HG03196 (cell line): ENCODE measurements at regions not wholly inside any gene's neighbourhood (a gene's known extent, or its start where the extent isn't known, plus 50 kb on each side); places are given as distances from the start of the nearest gene placed in this dataset.

ENCODE experiments used
- ATAC-seq: cut with Tn5 transposase; IDR thresholded peaks from one replicate; pipeline ENCODE4 v1.9.1; 2021; ENCODE audit not compliant: unreplicated experiment

DNA sequence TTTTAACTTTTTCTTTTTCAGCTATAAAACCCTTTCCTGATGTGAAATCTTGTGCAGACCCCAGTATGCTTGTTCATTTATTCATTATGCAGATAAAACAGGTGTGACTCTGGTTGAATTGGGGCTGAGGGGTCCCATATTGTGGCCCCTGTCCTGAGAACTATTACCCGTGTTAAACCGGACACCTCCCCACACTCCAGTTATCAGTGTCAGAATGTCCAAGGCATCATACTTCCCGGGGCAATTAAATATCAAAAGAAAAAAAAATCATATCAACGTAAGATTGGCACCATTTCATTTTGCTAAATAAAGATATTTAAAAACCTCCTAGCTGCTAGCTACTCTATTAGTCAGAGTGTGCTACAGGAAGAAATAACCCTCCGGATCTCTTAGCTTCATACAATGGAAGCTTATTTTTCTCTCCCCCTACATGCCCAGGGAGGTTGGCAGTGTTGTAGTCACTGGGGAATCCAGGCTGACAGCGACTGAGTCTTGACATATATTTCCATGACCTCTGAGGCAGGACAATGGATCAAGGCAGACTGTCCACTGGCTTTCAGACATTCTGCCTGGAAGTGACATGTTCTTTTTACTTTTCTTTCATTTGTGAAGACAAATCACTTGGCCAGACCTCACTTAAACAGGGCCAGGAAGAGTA lies 170.0 kb downstream of the SEC61B start:
- no peak for ATAC-seq

GRCh38 chr9:99392986-99393385 lies 170.9 kb downstream of the SEC61B start:
- no peak for ATAC-seq

GRCh38 chr9:99393993-99394392 lies 171.9 kb downstream of the SEC61B start:
- no peak for ATAC-seq

GRCh38 chr9:99398241-99398640 lies 176.2 kb downstream of the SEC61B start:
- no peak for ATAC-seq

- ATAC-seq: no peak
Observed at GRCh38 chr9:99399474-99399873, 177.4 kb downstream of the SEC61B start.

DNA sequence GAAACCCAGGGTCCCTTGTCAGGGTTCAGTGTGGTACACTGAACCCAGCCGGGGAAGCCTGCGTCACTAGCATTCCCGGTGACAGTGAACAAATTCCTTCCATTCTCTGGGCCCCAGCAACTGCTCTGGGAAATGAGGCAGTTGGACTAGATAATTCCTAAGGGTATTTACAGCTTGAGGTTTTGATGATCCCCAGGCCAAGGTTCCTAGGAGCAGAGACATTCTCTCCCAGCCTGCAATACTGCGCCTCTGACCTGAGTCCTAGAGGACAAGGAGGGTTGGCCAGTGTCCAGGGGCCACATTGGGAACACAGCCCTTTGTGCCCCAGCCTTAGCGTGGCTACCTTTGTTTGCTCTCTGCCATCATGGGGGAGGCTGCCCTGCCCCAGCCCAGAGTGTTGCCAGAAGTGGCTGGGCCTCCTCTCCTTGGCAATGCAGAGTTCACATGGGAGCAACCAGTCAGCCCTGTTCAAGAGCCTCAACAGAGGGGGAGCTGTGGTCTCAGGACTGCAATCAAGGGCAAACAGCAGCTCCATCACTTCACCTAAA lies 178.2 kb downstream of the SEC61B start:
- no peak for ATAC-seq

- no peak for ATAC-seq
Observed at GRCh38 chr9:99401680-99402504, 179.8 kb downstream of the SEC61B start.

- no peak for ATAC-seq
Observed at GRCh38 chr9:99403371-99403770, 181.3 kb downstream of the SEC61B start.

GRCh38 chr9:99405359-99405758 lies 183.3 kb downstream of the SEC61B start:
- no peak for ATAC-seq

- ATAC-seq: no peak
Observed at GRCh38 chr9:99406939-99407338, 184.9 kb downstream of the SEC61B start.

DNA sequence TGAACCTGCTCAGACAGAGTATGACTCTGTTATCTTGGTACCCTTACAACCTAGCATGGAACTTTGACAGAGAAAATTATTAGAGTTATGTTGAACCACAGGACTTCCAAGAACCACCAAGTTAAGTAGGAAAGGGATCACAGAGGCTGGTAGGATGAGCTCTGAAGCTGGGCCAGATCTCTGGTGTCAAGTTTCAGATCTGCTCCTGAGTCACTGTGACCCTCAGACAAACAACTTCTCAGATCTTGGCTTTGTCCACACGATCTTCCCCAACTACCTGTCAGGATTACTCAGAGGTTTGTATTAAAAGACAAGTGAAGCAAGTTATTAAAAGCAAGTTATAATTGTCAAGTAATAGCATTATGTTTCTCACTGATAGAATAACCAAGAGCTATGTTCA lies 189.0 kb downstream of the SEC61B start:
- ATAC-seq: no peak

- no peak for ATAC-seq
Observed at GRCh38 chr9:99411479-99412115, 189.5 kb downstream of the SEC61B start.

- ATAC-seq: no peak
Observed at GRCh38 chr9:99412606-99413005, 190.5 kb downstream of the SEC61B start.

DNA sequence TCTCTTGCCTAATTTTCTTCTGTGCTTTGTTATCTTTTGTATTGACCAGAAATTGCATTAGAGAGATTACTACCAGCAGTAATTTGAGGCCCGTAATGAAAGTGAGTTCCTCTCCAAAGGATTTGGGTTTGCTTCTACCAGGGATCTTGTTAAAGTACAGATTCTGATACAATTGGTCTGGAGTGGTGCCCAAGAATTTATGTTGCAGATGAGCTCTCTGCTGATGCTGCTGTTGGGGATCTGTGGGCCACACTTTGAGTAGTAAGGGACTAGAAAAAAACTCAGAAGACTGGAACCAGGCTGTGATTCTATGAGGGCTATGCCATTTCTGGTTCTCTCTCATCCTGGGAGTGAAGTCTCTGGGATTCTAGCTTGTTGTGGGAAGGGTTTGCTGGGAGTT lies 192.2 kb downstream of the SEC61B start:
- no peak for ATAC-seq

GRCh38 chr9:99415606-99416005 lies 193.5 kb downstream of the SEC61B start:
- no peak for ATAC-seq

DNA sequence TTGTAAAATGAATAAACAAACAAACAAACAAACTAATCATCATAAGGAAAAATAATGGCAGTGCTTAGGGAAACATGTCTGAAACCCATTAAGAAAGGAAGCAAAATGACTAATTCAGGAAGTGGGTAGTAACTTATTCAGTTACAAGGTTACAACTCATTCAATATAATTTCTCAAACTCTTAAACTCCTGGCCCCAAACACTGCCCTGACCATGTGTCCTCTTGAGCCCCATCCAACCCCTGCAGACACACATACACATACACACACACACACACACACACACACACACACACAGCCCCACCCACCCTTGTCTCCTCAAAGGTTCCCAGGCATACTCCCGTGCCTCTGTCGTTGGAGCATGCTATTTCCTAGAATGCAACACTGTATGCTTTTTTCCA lies 193.9 kb downstream of the SEC61B start:
- ATAC-seq: no peak

DNA sequence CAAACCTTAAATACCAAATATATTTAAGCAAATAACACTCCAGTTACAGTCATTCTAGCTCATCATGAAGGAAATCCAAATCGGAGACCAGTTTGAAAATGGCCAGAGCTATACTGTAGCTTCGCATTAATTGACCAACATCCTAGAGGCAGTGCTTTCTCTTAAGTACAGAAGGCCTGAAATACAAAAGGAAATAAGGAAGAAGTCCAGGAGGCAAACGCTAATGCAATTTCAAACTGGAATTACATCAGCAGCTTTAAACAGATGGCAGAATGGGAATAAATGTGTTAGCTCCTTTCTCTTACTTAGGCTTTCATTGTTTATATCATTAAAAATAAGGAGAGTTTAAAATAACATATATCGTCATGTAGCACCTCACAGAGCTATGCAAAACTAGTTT lies 197.0 kb downstream of the SEC61B start:
- ATAC-seq: no peak

DNA sequence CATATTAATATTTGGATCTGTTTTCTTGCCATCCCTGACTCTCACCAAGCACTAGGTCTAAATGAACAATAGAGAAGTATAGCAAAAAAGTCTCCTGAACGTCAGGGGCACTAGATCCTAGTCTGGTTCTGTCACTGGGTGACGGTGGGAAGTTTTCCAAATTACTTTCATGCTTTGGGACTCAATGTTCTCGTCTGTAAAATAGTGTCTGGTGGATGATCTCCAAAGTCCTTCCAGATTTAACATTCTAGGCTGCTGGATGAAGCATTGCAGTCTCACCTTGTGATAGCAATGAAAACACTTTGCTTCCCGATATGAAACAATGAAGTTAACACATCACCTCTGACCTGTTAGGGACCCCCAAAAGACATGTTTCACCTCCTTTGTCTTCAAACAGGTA lies 199.3 kb downstream of the SEC61B start:
- no peak for ATAC-seq

- no peak for ATAC-seq
Observed at GRCh38 chr9:99425124-99425523, 203.0 kb downstream of the SEC61B start.

DNA sequence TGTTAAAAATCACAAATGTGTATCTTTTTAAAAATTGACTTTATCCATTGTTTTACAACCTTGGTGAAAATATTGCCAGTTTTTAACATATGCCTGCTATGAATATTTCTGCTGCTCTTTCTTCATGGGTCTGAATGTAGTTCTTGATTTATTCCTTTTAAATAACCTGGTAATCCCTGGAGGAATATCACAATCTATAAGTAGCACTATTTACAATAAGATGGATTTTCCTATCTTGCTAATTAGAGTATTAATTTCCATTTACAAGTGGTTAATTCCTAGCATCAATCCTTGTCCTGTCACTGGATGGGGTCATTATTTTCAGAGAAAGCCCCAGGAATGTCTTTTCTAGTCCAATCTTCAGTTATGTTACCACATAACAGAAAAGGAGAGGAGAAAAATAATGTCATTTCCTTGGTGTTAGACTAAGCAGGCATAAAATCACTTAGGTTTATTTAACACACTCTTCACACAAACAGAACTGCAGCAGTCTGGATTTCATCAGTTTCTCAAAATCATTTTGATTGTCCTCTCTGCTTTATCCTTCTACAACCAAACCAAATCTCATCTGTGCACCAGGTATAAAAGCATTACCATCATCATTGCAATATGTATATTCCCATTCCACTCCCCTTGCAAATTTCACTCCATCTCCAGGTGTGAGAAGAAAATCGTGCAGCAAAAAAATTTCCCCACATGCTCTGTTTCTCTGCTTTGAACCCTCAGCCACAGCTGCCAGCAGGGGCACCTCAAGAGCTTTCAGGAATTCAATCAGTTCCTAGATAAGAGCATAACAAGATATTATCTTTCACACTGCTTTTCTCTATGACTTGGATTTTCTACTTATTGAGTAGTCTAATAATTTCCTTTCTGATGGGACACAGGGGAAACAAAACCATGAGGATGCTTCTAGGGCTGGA lies 204.1 kb downstream of the SEC61B start:
- no peak for ATAC-seq

- no peak for ATAC-seq
Observed at GRCh38 chr9:99427260-99427659, 205.2 kb downstream of the SEC61B start.
